HEK293T (cell line): ENCODE measurements at regions not wholly inside any gene's neighbourhood (a gene's known extent, or its start where the extent isn't known, plus 50 kb on each side); places are given as distances from the start of the nearest gene placed in this dataset.

Experiments
- ARNT ChIP-seq: fragments of 450-650 bp; IDR thresholded peaks from 2 replicates; pipeline ENCODE4 v1.6.1; 2017; ENCODE audit warnings: mild to moderate bottlenecking
- BHLHE40 ChIP-seq: fragments of 450-650 bp; IDR thresholded peaks from 2 replicates; pipeline ENCODE4 v1.6.1; 2016; ENCODE audit warnings: mild to moderate bottlenecking, moderate library complexity, borderline replicate concordance
- CTBP1 ChIP-seq: fragments of 450-650 bp; IDR thresholded peaks from 2 replicates; pipeline ENCODE4 v1.6.1; 2016; ENCODE audit warnings: borderline replicate concordance
- FOXA1 ChIP-seq: fragments of 450-650 bp; IDR thresholded peaks from 2 replicates; pipeline ENCODE4 v1.6.1; 2016; ENCODE audit warnings: mild to moderate bottlenecking
- SP1 ChIP-seq: fragments of 450-650 bp; IDR thresholded peaks from 2 replicates; pipeline ENCODE4 v1.6.1; 2017
- SUZ12 ChIP-seq: fragments of 450-650 bp; IDR thresholded peaks from 2 replicates; pipeline ENCODE4 v1.6.1; 2016; ENCODE audit warnings: mild to moderate bottlenecking
- ZNF384 ChIP-seq: fragments of 450-650 bp; IDR thresholded peaks from 2 replicates; pipeline ENCODE4 v1.6.1; 2016

DNA sequence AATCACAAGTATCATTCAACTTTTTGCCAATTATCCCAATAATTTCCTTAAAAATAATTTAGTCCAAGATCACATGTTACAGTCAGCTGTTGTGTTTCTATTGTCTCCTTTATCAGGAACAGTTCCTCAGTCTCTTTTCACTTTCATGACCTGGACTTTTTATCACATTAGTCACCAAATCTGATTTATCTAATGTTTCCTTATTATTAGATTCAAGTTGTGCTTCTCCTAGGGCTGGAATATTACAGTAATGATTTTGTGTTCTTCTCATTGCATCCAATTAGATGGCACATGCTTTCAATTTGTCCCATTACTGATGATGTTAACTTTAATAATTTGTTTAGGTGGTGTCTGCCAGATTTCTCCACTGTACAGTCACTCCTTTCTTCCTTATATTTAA, 66.3 kb upstream of the DCBLD2 start:
- TF ChIP-seq CTBP1 (no peak), SUZ12 (no peak), FOXA1 (no peak), SP1 (no peak), ARNT (no peak), ZNF384 (no peak), BHLHE40 (no peak)
